Right cardiac atrium (tissue), 5 donors: ENCODE measurements at regions not wholly inside any gene's neighbourhood (a gene's known extent, or its start where the extent isn't known, plus 50 kb on each side); places are given as distances from the start of the nearest gene placed in this dataset.

Experiments used
- ATAC-seq, 2 donors: fragments of 200-7000 bp; cut with Tn5 transposase; one replicate each; pipeline versions ENCODE4 v1.8.0 to v1.9.1; 2020; ENCODE audit warnings: moderate library complexity in 2 of 2, mild to moderate bottlenecking in 1 of 2
- DNase-seq, 3 donors: peaks; one replicate each; pipeline ENCODE4 v3.0.0-alpha.2; 2020
- H3K27ac ChIP-seq: one replicate; pipeline ENCODE4 v1.5.1; 2013; ENCODE audit warnings: mild to moderate bottlenecking, low read length, control low read depth, moderate library complexity
- H3K27me3 ChIP-seq: one replicate; pipeline ENCODE4 v1.6.1; 2013; ENCODE audit not compliant: control insufficient read depth, insufficient read depth
- H3K4me1 ChIP-seq: one replicate; pipeline ENCODE4 v1.6.1; 2013; ENCODE audit warnings: low read length; ENCODE audit not compliant: control insufficient read depth, insufficient read depth
- H3K4me3 ChIP-seq: one replicate; pipeline ENCODE4 v1.5.1; 2013; ENCODE audit warnings: low read length, control low read depth
- H3K9me3 ChIP-seq: one replicate; pipeline ENCODE4 v1.6.1; 2013; ENCODE audit warnings: low read length; ENCODE audit not compliant: control insufficient read depth
- WGBS: extraction: QIAGEN DNeasy Blood & Tissue Kit; methylation state at CpG from one replicate; pipeline ENCODE4 v1.1.7; 2013; 5-methylcytosine and 5-hydroxymethylcytosine counted together
- intact Hi-C, 4 donors: fragments of 100-400 bp; cut with DNase I; formaldehyde crosslinking; loops; one replicate each; pipeline versions ENCODE4 v1.11.0 to v1.14.0; 2022 to 2023
- donor health status: healthy with polysubstance abuse.
- donor health status: DM: no; HTN: yes; CAD: no.
- donor health status: DM: no; HTN: no; CAD: no.
- donor health status: DM: no; HTN: yes; CAD: no; lungs with severe emphysema.
- donor health status: DM: yes; HTN: yes; CAD: no.

GRCh38 chr10:131776496-131776895 is 124.3 kb upstream of the PPP2R2D start:
- ATAC-seq = no peak
- intact Hi-C loops = no loop called here
- Histone ChIP-seq H3K4me1 (no peaks in the 10 kb centered on the region), H3K27ac (no peak overlapping the region), H3K9me3 (no peaks in the 10 kb centered on the region), H3K27me3 (no peaks in the 10 kb centered on the region), H3K4me3 (no peak overlapping the region)
- WGBS = 84% methylated on average over 11 of the region's 11 CpGs
- no peak for DNase-seq

GRCh38 chr10:131777162-131777561 is 123.6 kb upstream of the PPP2R2D start:
- no peak overlapping the region for H3K27ac ChIP-seq
- no peaks in the 10 kb centered on the region for H3K4me1 ChIP-seq
- DNase-seq = no peak
- H3K4me3 ChIP-seq = no peak overlapping the region
- intact Hi-C loops = no loop called here
- no peaks in the 10 kb centered on the region for H3K27me3 ChIP-seq
- no peak for ATAC-seq
- H3K9me3 ChIP-seq = no peaks in the 10 kb centered on the region
- 88% methylated on average over 5 of the region's 5 CpGs for WGBS

- DNase-seq = no peak
- H3K9me3 ChIP-seq = no peaks in the 10 kb centered on the region
- no peaks in the 10 kb centered on the region for H3K4me1 ChIP-seq
- ATAC-seq = no peak
- intact Hi-C loops = no loop called here
- no peak overlapping the region for H3K27ac ChIP-seq
- 84% methylated on average over 2 of the region's 2 CpGs for WGBS
- H3K4me3 ChIP-seq = no peak overlapping the region
- no peaks in the 10 kb centered on the region for H3K27me3 ChIP-seq
Observed at GRCh38 chr10:131777921-131778320, 122.9 kb upstream of the PPP2R2D start.

GRCh38 chr10:131778385-131778784 is 122.4 kb upstream of the PPP2R2D start:
- DNase-seq (no peak), ATAC-seq (no peak)
- no peaks in the 10 kb centered on the region for H3K27me3 ChIP-seq
- 90% methylated on average over 9 of the region's 9 CpGs for WGBS
- no peak overlapping the region for H3K4me3 ChIP-seq
- no peaks in the 10 kb centered on the region for H3K4me1 ChIP-seq
- no peaks in the 10 kb centered on the region for H3K9me3 ChIP-seq
- H3K27ac ChIP-seq = no peak overlapping the region
- intact Hi-C loops = no loop called here

- Histone ChIP-seq H3K4me3 (no peak overlapping the region), H3K27ac (no peak overlapping the region), H3K9me3 (no peaks in the 10 kb centered on the region), H3K27me3 (no peaks in the 10 kb centered on the region), H3K4me1 (no peaks in the 10 kb centered on the region)
- no peak for ATAC-seq
- no peak for DNase-seq
- 83% methylated on average over 8 of the region's 8 CpGs for WGBS
- intact Hi-C loops = no loop called here
Observed at GRCh38 chr10:131778842-131779241, 122.0 kb upstream of the PPP2R2D start.

- Histone ChIP-seq H3K27me3 (no peaks in the 10 kb centered on the region), H3K9me3 (no peaks in the 10 kb centered on the region), H3K4me3 (no peak overlapping the region), H3K4me1 (no peaks in the 10 kb centered on the region), H3K27ac (no peak overlapping the region)
- intact Hi-C loops = loop anchor here in 1 of 4 donors (10.0 kb wide), 2 partner anchors 1095 to 1585 kb away; no protein-coding TSS in a partner anchor
- WGBS = 76% methylated on average over 10 of the region's 10 CpGs
- DNase-seq (no peak), ATAC-seq (no peak)
Observed at GRCh38 chr10:131779661-131780394, 121.0 kb upstream of the PPP2R2D start.

GRCh38 chr10:131781076-131781475 is 119.7 kb upstream of the PPP2R2D start:
- Histone ChIP-seq H3K27me3 (no peaks in the 10 kb centered on the region), H3K27ac (no peak overlapping the region), H3K9me3 (no peaks in the 10 kb centered on the region), H3K4me3 (no peak overlapping the region), H3K4me1 (no peaks in the 10 kb centered on the region)
- DNase-seq = no peak
- 93% methylated on average over 6 of the region's 6 CpGs for WGBS
- ATAC-seq = no peak
- intact Hi-C loops = loop anchor here in 1 of 4 donors (10.0 kb wide), 2 partner anchors 1096 to 1586 kb away; no protein-coding TSS in a partner anchor

GRCh38 chr10:131781791-131782190 is 119.0 kb upstream of the PPP2R2D start:
- intact Hi-C loops = loop anchor here in 1 of 4 donors (10.0 kb wide), 2 partner anchors 1097 to 1587 kb away; no protein-coding TSS in a partner anchor
- Histone ChIP-seq H3K27me3 (no peaks in the 10 kb centered on the region), H3K27ac (no peak overlapping the region), H3K4me1 (no peaks in the 10 kb centered on the region), H3K4me3 (no peak overlapping the region), H3K9me3 (no peaks in the 10 kb centered on the region)
- ATAC-seq = no peak
- DNase-seq = no peak
- 90% methylated on average over 4 of the region's 4 CpGs for WGBS

- H3K4me3 ChIP-seq = no peak overlapping the region
- intact Hi-C loops = loop anchor here in 2 of 4 donors (5.0 to 10.0 kb wide), 3 partner anchors 1100 to 1592 kb away; no protein-coding TSS in a partner anchor
Observed at GRCh38 chr10:131784363-131785120, 116.3 kb upstream of the PPP2R2D start.

GRCh38 chr10:131785121-131785460 is 115.7 kb upstream of the PPP2R2D start:
- intact Hi-C loops = loop anchor here in 2 of 4 donors (5.0 to 10.0 kb wide), 3 partner anchors 1100 to 1593 kb away; no protein-coding TSS in a partner anchor

More at GRCh38 chr10:131784363-131785120, 116.3 kb upstream of the PPP2R2D start:
- Histone ChIP-seq H3K27ac (no peak overlapping the region), H3K27me3 (peaks cover 2% of the 10 kb centered on the region), H3K9me3 (no peaks in the 10 kb centered on the region), H3K4me1 (no peaks in the 10 kb centered on the region)
- 87% methylated on average over 15 of the region's 15 CpGs for WGBS
- ATAC-seq = no peak
- DNase-seq = no peak

More at GRCh38 chr10:131785121-131785460, 115.7 kb upstream of the PPP2R2D start:
- DNase-seq (no peak), ATAC-seq (no peak)
- 77% methylated on average over 11 of the region's 11 CpGs for WGBS
- Histone ChIP-seq H3K9me3 (no peaks in the 10 kb centered on the region), H3K27me3 (peaks cover 2% of the 10 kb centered on the region), H3K4me3 (no peak overlapping the region), H3K27ac (no peak overlapping the region), H3K4me1 (no peaks in the 10 kb centered on the region)
